Activated B cell treated with CpG ODN at 0.5 μM for 24 hours (primary cell): ENCODE measurements at regions not wholly inside any gene's neighbourhood (a gene's known extent, or its start where the extent isn't known, plus 50 kb on each side); places are given as distances from the start of the nearest gene placed in this dataset.

Experiments used
- ATAC-seq: fragments of 200-7000 bp; cut with Tn5 transposase; one replicate; pipeline ENCODE4 v1.10.0; 2021; ENCODE audit warnings: low read depth, mild to moderate bottlenecking, moderate library complexity
- CTCF ChIA-PET: fragments of 350-600 bp; sonication (Branson Sonifier 250); formaldehyde crosslinking; loops from one replicate; lab custom pipeline; 2021; ENCODE audit warnings: antibody characterized with exemption; lab: Charles Lee
- POLR2A ChIA-PET: fragments of 350-600 bp; sonication (Branson Sonifier 250); formaldehyde crosslinking; loops from one replicate; lab custom pipeline; 2021; ENCODE audit warnings: antibody characterized with exemption; lab: Charles Lee
- DNase-seq: peaks from one replicate; pipeline ENCODE4 v3.0.0; 2022
- H3K27ac Mint-ChIP-seq: one replicate; pipeline ENCODE4 v1.8.0; 2020; ENCODE audit warnings: mixed read lengths
- H3K27me3 Mint-ChIP-seq: one replicate; pipeline ENCODE4 v1.8.0; 2021; ENCODE audit warnings: mixed read lengths
- H3K36me3 Mint-ChIP-seq: one replicate; pipeline ENCODE4 v1.8.0; 2021; ENCODE audit warnings: low read depth, mixed read lengths
- H3K4me1 Mint-ChIP-seq: one replicate; pipeline ENCODE4 v1.8.0; 2021; ENCODE audit warnings: mixed read lengths
- H3K4me3 Mint-ChIP-seq: one replicate; pipeline ENCODE4 v1.8.0; 2020; ENCODE audit warnings: mild to moderate bottlenecking, mixed read lengths
- H3K9me3 Mint-ChIP-seq: one replicate; pipeline ENCODE4 v1.8.0; 2020; ENCODE audit warnings: mixed read lengths
- CTCF ChIP-seq: fragments of 200-600 bp; IDR thresholded peaks from one replicate; pipeline ENCODE4 v1.8.0; 2022; ENCODE audit warnings: antibody characterized with exemption, mild to moderate bottlenecking
- intact Hi-C: fragments of 100-400 bp; cut with micrococcal nuclease; formaldehyde crosslinking; loops from one replicate; pipeline ENCODE4 v1.15.1; 2024

GRCh38 chr2:52070665-52071064 is 1038.7 kb upstream of the NRXN1 start:
- Mint-ChIP-seq H3K27me3 (no peaks in the 10 kb centered on the region), H3K9me3 (no peaks in the 10 kb centered on the region), H3K27ac (no peak overlapping the region), H3K4me3 (no peak overlapping the region), H3K4me1 (peaks cover 10% of the 10 kb centered on the region), H3K36me3 (no peaks in the 10 kb centered on the region)
- DNase-seq (no peak), ATAC-seq (no peak)
- intact Hi-C loops, result no loop called here
- TF ChIP-seq CTCF, result no peak
- ChIA-PET POLR2A (no interaction called here), CTCF (no interaction called here)

GRCh38 chr2:52064234-52064633 is 1032.3 kb upstream of the NRXN1 start:
- no peak overlapping the region for H3K4me3 Mint-ChIP-seq
- ChIA-PET POLR2A (no interaction called here), CTCF (no interaction called here)
- peaks cover 8% of the 10 kb centered on the region for H3K9me3 Mint-ChIP-seq
- DNase-seq (no peak), ATAC-seq (no peak)
- intact Hi-C loops, result no loop called here
- no peaks in the 10 kb centered on the region for H3K4me1 Mint-ChIP-seq
- no peaks in the 10 kb centered on the region for H3K36me3 Mint-ChIP-seq
- H3K27me3 Mint-ChIP-seq, result no peaks in the 10 kb centered on the region
- H3K27ac Mint-ChIP-seq, result no peak overlapping the region
- no peak for TF ChIP-seq CTCF

GRCh38 chr2:52054824-52055223 is 1022.9 kb upstream of the NRXN1 start:
- ChIA-PET POLR2A (no interaction called here), CTCF (no interaction called here)
- intact Hi-C loops, result no loop called here
- Mint-ChIP-seq H3K27ac (no peak overlapping the region), H3K4me3 (no peak overlapping the region), H3K36me3 (no peaks in the 10 kb centered on the region), H3K9me3 (peaks cover 20% of the 10 kb centered on the region), H3K27me3 (no peaks in the 10 kb centered on the region), H3K4me1 (no peaks in the 10 kb centered on the region)
- ATAC-seq, result no peak
- TF ChIP-seq CTCF, result no peak
- DNase-seq, result no peak

GRCh38 chr2:52036853-52037252 is 1004.9 kb upstream of the NRXN1 start:
- POLR2A ChIA-PET, result no interaction called here
- Mint-ChIP-seq H3K9me3 (no peaks in the 10 kb centered on the region), H3K27me3 (no peaks in the 10 kb centered on the region), H3K4me3 (no peak overlapping the region), H3K36me3 (no peaks in the 10 kb centered on the region), H3K4me1 (no peaks in the 10 kb centered on the region), H3K27ac (no peak overlapping the region)
- ATAC-seq (no peak), DNase-seq (no peak)
- CTCF ChIA-PET, result no interaction called here
- intact Hi-C loops, result no loop called here
- TF ChIP-seq CTCF, result no peak

- no peaks in the 10 kb centered on the region for H3K9me3 Mint-ChIP-seq
- CTCF ChIA-PET, result no interaction called here
- intact Hi-C loops, result no loop called here
- H3K4me3 Mint-ChIP-seq, result no peak overlapping the region
- no peaks in the 10 kb centered on the region for H3K4me1 Mint-ChIP-seq
- POLR2A ChIA-PET, result no interaction called here
- ATAC-seq (no peak), DNase-seq (no peak)
- no peaks in the 10 kb centered on the region for H3K36me3 Mint-ChIP-seq
- no peak for TF ChIP-seq CTCF
- H3K27ac Mint-ChIP-seq, result no peak overlapping the region
- H3K27me3 Mint-ChIP-seq, result no peaks in the 10 kb centered on the region
These were observed 1004.1 kb upstream of the NRXN1 start for GRCh38 chr2:52036024-52036423.
